Cardiac muscle cell (in vitro differentiated cells and primary cell): ENCODE measurements at regions not wholly inside any gene's neighbourhood (a gene's known extent, or its start where the extent isn't known, plus 50 kb on each side); places are given as distances from the start of the nearest gene placed in this dataset.

Source experiments
- DNase-seq, 2 donors: peaks; one replicate each; pipeline versions ENCODE4 v3.0.0 to v3.0.0-alpha.2; 2010 to 2017; ENCODE audit warnings: low read depth in 1 of 2, low spot score in 1 of 2
- H3K27ac ChIP-seq: fragments of 200-600 bp; sonication (generic); 2 replicates; pipeline ENCODE4 v1.5.1; 2016
- H3K27me3 ChIP-seq: fragments of 200-600 bp; sonication (generic); 2 replicates; pipeline ENCODE4 v1.6.0; 2016; ENCODE audit warnings: control low read depth
- H3K36me3 ChIP-seq: fragments of 200-600 bp; sonication (generic); 2 replicates; pipeline ENCODE4 v1.5.1; 2016; ENCODE audit warnings: control low read depth
- H3K4me1 ChIP-seq: fragments of 200-600 bp; sonication (generic); 2 replicates; pipeline ENCODE4 v1.8.1; 2017; ENCODE audit warnings: low read depth, mild to moderate bottlenecking, mixed run types
- H3K4me3 ChIP-seq: fragments of 200-600 bp; sonication (generic); 2 replicates; pipeline ENCODE4 v1.5.1; 2016; ENCODE audit warnings: mild to moderate bottlenecking
- H3K9me3 ChIP-seq: fragments of 200-600 bp; sonication (generic); 2 replicates; pipeline ENCODE4 v1.5.1; 2017; ENCODE audit warnings: low read depth, mild to moderate bottlenecking, control low read depth
- TF ChIP-seq, protein P1 (sequence below): IDR thresholded peaks from 2 replicates; pipeline ENCODE4 v1.5.1; 2012; ENCODE audit warnings: low read depth, mild to moderate bottlenecking, low read length

DNA sequence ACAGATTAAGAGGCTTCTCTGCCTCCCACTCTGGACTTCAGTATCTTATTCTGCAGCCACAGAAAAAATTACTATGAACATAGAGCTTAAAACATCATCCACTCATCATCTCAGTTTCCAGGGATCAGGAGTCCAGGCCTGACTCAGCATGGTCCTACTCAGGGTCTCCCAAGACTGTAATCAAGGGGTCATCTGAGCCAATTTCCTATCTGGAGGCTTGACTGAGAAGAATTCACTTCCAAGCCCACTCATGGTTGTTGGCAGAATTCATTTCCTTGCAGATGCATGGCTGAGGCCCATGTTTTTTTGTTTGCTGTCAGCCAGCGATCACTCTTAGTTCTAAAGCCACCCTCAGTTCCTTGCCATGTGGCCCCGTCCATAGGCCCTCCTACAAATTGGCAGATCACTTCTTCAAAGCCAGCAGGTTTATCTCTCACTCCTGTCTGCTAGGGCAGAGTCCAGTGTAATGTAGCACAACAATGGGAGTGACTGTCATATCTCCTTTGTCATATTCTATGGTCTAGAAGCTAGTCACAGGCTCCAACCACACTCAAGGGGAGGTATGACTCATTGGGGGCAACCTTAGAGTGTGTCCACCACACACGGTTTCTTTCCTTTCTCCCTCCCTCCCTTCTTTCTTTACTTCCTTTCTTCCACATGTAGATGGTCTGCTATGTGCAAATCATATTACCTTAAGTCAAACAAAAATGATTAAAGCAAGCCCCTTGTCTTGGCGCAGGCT is 251.6 kb downstream of the QDPR start:
- Histone ChIP-seq H3K36me3 (no peaks in the 10 kb centered on the region), H3K4me1 (no peaks in the 10 kb centered on the region), H3K27me3 (no peaks in the 10 kb centered on the region), H3K4me3 (no peak overlapping the region), H3K27ac (no peak overlapping the region), H3K9me3 (no peaks in the 10 kb centered on the region)
- TF ChIP-seq, protein P1, sequence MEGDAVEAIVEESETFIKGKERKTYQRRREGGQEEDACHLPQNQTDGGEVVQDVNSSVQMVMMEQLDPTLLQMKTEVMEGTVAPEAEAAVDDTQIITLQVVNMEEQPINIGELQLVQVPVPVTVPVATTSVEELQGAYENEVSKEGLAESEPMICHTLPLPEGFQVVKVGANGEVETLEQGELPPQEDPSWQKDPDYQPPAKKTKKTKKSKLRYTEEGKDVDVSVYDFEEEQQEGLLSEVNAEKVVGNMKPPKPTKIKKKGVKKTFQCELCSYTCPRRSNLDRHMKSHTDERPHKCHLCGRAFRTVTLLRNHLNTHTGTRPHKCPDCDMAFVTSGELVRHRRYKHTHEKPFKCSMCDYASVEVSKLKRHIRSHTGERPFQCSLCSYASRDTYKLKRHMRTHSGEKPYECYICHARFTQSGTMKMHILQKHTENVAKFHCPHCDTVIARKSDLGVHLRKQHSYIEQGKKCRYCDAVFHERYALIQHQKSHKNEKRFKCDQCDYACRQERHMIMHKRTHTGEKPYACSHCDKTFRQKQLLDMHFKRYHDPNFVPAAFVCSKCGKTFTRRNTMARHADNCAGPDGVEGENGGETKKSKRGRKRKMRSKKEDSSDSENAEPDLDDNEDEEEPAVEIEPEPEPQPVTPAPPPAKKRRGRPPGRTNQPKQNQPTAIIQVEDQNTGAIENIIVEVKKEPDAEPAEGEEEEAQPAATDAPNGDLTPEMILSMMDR, result no peak
- no peak for DNase-seq

DNA sequence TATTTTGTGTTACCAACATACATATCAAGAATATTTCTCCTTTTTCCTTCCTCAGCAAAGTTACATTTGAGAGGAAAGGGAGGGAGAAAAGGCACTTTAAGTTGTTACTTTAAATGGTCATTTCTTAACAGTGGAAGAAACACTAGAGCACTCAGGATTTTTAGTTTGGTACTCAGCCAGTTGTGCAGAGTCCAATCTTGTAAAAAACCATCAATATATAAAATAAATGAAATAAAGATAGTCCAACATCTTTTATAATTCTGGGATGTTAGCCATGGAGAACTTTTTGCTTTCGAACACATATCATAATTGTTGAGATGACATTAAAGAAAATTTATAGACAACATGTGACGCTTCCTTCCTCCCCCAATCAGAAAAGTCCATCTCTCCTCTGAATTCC is 253.8 kb downstream of the QDPR start:
- no peak overlapping the region for H3K27ac ChIP-seq
- H3K9me3 ChIP-seq, result no peaks in the 10 kb centered on the region
- TF ChIP-seq, protein P1, result no peak
- no peaks in the 10 kb centered on the region for H3K36me3 ChIP-seq
- H3K4me1 ChIP-seq, result no peaks in the 10 kb centered on the region
- H3K4me3 ChIP-seq, result no peak overlapping the region
- no peaks in the 10 kb centered on the region for H3K27me3 ChIP-seq
- no peak for DNase-seq

DNA sequence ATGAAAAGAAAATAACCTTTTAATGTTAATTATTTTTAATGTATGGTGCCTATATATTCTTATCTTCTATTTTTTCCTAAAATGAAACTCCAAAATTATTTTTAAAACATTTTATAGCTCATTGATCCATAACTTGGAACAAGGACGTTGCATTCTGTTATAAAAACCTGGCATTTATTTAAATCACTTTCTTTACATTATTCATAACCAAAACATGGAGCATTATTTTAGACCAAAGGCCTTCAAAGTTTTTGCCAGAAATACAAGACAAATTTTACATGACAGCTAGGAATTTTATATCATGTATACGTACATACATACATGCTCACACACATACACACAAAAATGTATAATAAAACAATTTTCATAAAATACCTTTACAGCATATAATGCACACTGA is 259.8 kb downstream of the QDPR start:
- TF ChIP-seq, protein P1, result no peak
- DNase-seq, result no peak
- no peaks in the 10 kb centered on the region for H3K4me1 ChIP-seq
- no peak overlapping the region for H3K4me3 ChIP-seq
- no peak overlapping the region for H3K27ac ChIP-seq
- no peaks in the 10 kb centered on the region for H3K9me3 ChIP-seq
- H3K27me3 ChIP-seq, result no peaks in the 10 kb centered on the region
- no peaks in the 10 kb centered on the region for H3K36me3 ChIP-seq

DNA sequence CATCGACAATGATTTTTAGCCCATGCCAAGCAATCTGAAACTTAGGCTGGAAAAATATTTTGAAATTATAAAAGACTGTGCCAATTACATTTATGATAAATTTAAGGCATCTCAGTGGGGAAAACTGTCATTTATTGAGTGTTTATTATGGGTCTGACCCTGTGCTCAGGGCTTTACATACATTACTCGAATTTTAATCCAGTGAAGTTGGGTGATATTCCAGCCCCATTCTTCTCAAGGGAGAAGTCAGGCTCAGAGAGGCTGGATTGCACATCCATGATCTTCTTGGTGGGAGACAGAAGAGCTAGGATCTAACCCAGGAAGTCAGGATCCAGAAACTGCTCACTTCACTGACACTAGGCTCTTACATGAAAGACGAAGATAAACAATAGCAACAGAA is 260.8 kb downstream of the QDPR start:
- no peaks in the 10 kb centered on the region for H3K4me1 ChIP-seq
- no peaks in the 10 kb centered on the region for H3K9me3 ChIP-seq
- DNase-seq, result no peak
- no peak overlapping the region for H3K4me3 ChIP-seq
- no peaks in the 10 kb centered on the region for H3K27me3 ChIP-seq
- TF ChIP-seq, protein P1, result no peak
- H3K27ac ChIP-seq, result no peak overlapping the region
- H3K36me3 ChIP-seq, result no peaks in the 10 kb centered on the region

DNA sequence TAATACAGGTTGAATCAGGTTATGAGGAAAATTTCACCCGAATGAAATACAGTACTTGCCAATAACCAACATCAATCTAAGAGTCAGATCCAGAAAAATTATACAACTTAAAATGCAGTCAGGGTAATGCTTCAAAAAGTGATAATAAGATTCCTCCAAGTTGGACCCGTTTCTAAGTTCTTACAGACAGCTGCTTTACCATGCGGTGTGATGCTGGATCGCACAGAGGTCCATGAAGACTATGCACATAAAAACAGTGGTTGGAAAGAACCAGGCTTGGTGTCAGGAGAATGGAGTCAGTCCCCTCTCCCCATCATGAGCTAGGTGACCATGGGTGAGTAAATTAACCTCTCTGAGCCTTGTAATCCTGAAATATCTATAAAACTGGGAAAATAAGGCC is 261.3 kb downstream of the QDPR start:
- no peaks in the 10 kb centered on the region for H3K27me3 ChIP-seq
- H3K9me3 ChIP-seq, result no peaks in the 10 kb centered on the region
- no peak for DNase-seq
- H3K4me3 ChIP-seq, result no peak overlapping the region
- H3K36me3 ChIP-seq, result no peaks in the 10 kb centered on the region
- TF ChIP-seq, protein P1, result no peak
- H3K4me1 ChIP-seq, result no peaks in the 10 kb centered on the region
- no peak overlapping the region for H3K27ac ChIP-seq
